ENCODE measurements at regions not wholly inside any gene's neighbourhood (a gene's known extent, or its start where the extent isn't known, plus 50 kb on each side); places are given as distances from the start of the nearest gene placed in this dataset.

DNA sequence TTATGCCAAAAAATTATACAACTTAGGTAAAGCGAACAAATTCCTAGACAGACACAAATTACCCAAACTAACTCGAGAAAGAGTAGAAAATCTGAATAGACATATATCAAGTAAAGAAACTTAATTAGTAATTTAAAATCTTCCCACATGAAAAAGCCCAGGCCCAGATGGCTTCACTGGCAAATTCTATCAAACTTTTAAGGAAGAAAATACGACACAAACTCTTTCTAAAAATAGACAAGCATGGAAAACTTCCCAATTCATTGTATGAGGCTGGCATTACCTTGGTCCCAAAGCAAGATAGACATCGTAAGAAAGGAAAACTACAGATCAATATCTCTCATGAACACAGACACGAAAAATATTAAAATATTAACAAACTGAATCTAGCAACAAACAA, 135.3 kb downstream of the DRD1 start:
- TF ChIP-seq POLR2A (IDR thresholded peaks at IDR 0.05; ENCODE audit: low read depth, low read length), result no peak
- TF ChIP-seq, protein P1, sequence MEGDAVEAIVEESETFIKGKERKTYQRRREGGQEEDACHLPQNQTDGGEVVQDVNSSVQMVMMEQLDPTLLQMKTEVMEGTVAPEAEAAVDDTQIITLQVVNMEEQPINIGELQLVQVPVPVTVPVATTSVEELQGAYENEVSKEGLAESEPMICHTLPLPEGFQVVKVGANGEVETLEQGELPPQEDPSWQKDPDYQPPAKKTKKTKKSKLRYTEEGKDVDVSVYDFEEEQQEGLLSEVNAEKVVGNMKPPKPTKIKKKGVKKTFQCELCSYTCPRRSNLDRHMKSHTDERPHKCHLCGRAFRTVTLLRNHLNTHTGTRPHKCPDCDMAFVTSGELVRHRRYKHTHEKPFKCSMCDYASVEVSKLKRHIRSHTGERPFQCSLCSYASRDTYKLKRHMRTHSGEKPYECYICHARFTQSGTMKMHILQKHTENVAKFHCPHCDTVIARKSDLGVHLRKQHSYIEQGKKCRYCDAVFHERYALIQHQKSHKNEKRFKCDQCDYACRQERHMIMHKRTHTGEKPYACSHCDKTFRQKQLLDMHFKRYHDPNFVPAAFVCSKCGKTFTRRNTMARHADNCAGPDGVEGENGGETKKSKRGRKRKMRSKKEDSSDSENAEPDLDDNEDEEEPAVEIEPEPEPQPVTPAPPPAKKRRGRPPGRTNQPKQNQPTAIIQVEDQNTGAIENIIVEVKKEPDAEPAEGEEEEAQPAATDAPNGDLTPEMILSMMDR (conservative IDR thresholded peaks at IDR 0.05; ENCODE audit: low read depth, low read length), result no peak
- no peak for TF ChIP-seq RAD21 (IDR thresholded peaks at IDR 0.05; ENCODE audit: low read length)
- TF ChIP-seq RFX5 (IDR thresholded peaks at IDR 0.05; ENCODE audit: low read depth, low read length), result no peak
- no peak for TF ChIP-seq FOS (IDR thresholded peaks at IDR 0.05; ENCODE audit: low read depth, low read length)
- TF ChIP-seq CEBPB (IDR thresholded peaks at IDR 0.05; ENCODE audit: low read depth, low read length), result no peak
- no peak for TF ChIP-seq BHLHE40 (IDR thresholded peaks at IDR 0.05; ENCODE audit: low read depth, low read length)
- TF ChIP-seq CHD1 (IDR thresholded peaks at IDR 0.05; ENCODE audit: low read depth, low read length), result no peak
- no peak for TF ChIP-seq MXI1 (IDR thresholded peaks at IDR 0.05; ENCODE audit: borderline replicate concordance, low read depth, low read length)
- no peak for TF ChIP-seq USF2 (IDR thresholded peaks at IDR 0.05; ENCODE audit: low read depth, low read length)
- no peak for TF ChIP-seq MAFK (IDR thresholded peaks at IDR 0.05; ENCODE audit: low read depth, low read length)
- no peak for TF ChIP-seq SMC3 (IDR thresholded peaks at IDR 0.05; ENCODE audit: low read depth, low read length)
- TF ChIP-seq RCOR1 (IDR thresholded peaks at IDR 0.05; ENCODE audit: insufficient replicate concordance, low read length), result no peak
